Keratinocyte (primary cell): ENCODE measurements at regions not wholly inside any gene's neighbourhood (a gene's known extent, or its start where the extent isn't known, plus 50 kb on each side); places are given as distances from the start of the nearest gene placed in this dataset.
"Not testable (repeated sequence)": the region's sequence is repeated elsewhere in the genome, so short reads cannot be mapped to it uniquely, and the experiment has no call there.

ENCODE experiments used
- DNase-seq: peaks from one replicate; pipeline ENCODE4 v3.0.0-alpha.2; 2011; ENCODE audit warnings: low read depth, missing footprints, low spot score
- FAIRE-seq: peaks from 2 replicates; lab custom pipeline; 2011; peaks lifted over from hg19 to GRCh38; lab: Jason Lieb, UNC
- H2AFZ ChIP-seq: 2 replicates; pipeline ENCODE4 v1.6.0; 2012; ENCODE audit warnings: low read length, control low read depth, inconsistent platforms; ENCODE audit not compliant: control insufficient read depth
- H3K27ac ChIP-seq: 2 replicates; pipeline ENCODE4 v1.5.1; 2011; ENCODE audit warnings: low read length; ENCODE audit not compliant: control insufficient read depth, insufficient read depth
- H3K27me3 ChIP-seq: 3 replicates; pipeline ENCODE4 v1.6.0; 2011; ENCODE audit warnings: low read length; ENCODE audit not compliant: control insufficient read depth, insufficient read depth; ENCODE audit errors: extremely low read depth
- H3K36me3 ChIP-seq, 2 experiments: 2 replicates in 1 of 2; 3 replicates in 1 of 2; pipeline ENCODE4 v1.5.1; 2011; ENCODE audit warnings: low read length in 2 of 2, mild to moderate bottlenecking in 1 of 2; ENCODE audit not compliant: control insufficient read depth in 2 of 2, insufficient read depth in 2 of 2; ENCODE audit errors: extremely low read depth in 1 of 2
- H3K4me1 ChIP-seq: 3 replicates; pipeline ENCODE4 v1.5.1; 2011; ENCODE audit warnings: low read length; ENCODE audit not compliant: control insufficient read depth, insufficient read depth; ENCODE audit errors: extremely low read depth
- H3K4me2 ChIP-seq: 3 replicates; pipeline ENCODE4 v1.6.0; 2011; ENCODE audit warnings: low read depth, low read length; ENCODE audit not compliant: control insufficient read depth, insufficient read depth; ENCODE audit errors: extremely low read depth
- H3K4me3 ChIP-seq, 3 experiments: fragments of 200-600 bp in 1 of 3; sonication (generic) in 1 of 3; 2 replicates in 2 of 3; 3 replicates in 1 of 3; pipeline ENCODE4 v1.5.1; 2011 to 2016; ENCODE audit warnings: low read length in 3 of 3, mild to moderate bottlenecking in 3 of 3, control low read depth in 2 of 3, inconsistent platforms in 1 of 3, low read depth in 1 of 3, mixed read lengths in 1 of 3, mixed run types in 1 of 3, moderate library complexity in 1 of 3; ENCODE audit not compliant: control insufficient read depth in 2 of 3, insufficient read depth in 2 of 3; ENCODE audit errors: extremely low read depth in 1 of 3
- H3K79me2 ChIP-seq: 2 replicates; pipeline ENCODE4 v1.6.0; 2012; ENCODE audit warnings: low read length; ENCODE audit not compliant: control insufficient read depth, insufficient read depth
- H3K9ac ChIP-seq: 3 replicates; pipeline ENCODE4 v1.6.0; 2011; ENCODE audit warnings: low read length; ENCODE audit not compliant: control insufficient read depth, insufficient read depth; ENCODE audit errors: extremely low read depth
- H3K9me1 ChIP-seq: 3 replicates; pipeline ENCODE4 v1.6.0; 2011; ENCODE audit warnings: low read length; ENCODE audit not compliant: control insufficient read depth, insufficient read depth; ENCODE audit errors: extremely low read depth
- H3K9me3 ChIP-seq: 2 replicates; pipeline ENCODE4 v1.5.1; 2012; ENCODE audit warnings: low read depth, low read length; ENCODE audit not compliant: control insufficient read depth
- H4K20me1 ChIP-seq: 3 replicates; pipeline ENCODE4 v1.6.0; 2011; ENCODE audit warnings: low read length; ENCODE audit not compliant: control insufficient read depth, insufficient read depth; ENCODE audit errors: extremely low read depth
- EZH2 ChIP-seq: IDR thresholded peaks from one replicate; pipeline ENCODE4 v1.6.1; 2012; ENCODE audit warnings: inconsistent platforms, mild to moderate bottlenecking, low read length, moderate library complexity
- dilution Hi-C: fragments of 300-500 bp; cut with MboI; formaldehyde crosslinking; loops from one replicate; pipeline ENCODE4 v1.7.0; 2020; ENCODE audit warnings: low sequenced_read_pairs; ENCODE audit not compliant: extremely low pct_ligation_motif_present
- TF ChIP-seq, protein P1 (sequence below), 3 experiments: IDR thresholded peaks in 1 of 3; conservative IDR thresholded peaks in 1 of 3; optimal IDR thresholded peaks in 1 of 3; 2 replicates in 2 of 3; 3 replicates in 1 of 3; pipeline versions ENCODE3 to v1.5.1; 2011; ENCODE audit warnings: low read length in 3 of 3, mild to moderate bottlenecking in 3 of 3, moderate library complexity in 2 of 3, control low read depth in 1 of 3, inconsistent platforms in 1 of 3; ENCODE audit not compliant: insufficient read depth in 2 of 3; ENCODE audit errors: extremely low read depth in 1 of 3

DNA sequence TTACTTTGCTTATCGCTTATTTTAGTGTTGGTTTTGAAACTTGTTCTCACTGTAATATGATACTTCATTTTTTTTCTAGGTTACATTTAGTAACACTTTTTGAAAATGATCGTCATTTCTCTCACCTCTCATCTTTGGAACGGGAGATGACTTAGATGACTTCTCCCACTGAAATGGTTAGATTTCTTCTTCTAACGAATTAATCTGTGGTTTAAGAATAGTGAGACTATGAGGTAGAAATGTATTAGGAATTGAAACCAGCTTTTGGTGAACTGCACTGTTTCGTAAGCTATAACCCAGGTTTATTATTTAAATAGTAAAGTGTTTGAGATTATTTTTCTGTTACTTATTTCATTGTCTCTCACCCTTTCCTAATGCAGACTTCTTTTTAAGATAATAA lies 93.7 kb downstream of the PRR15 start:
- DNase-seq (no peak), FAIRE-seq (no peak)
- Histone ChIP-seq H2AFZ (no peak overlapping the region), H3K4me3 (no peak overlapping the region), H3K27me3 (no peaks in the 10 kb centered on the region), H3K9me3 (no peaks in the 10 kb centered on the region), H4K20me1 (no peaks in the 10 kb centered on the region), H3K9me1 (no peaks in the 10 kb centered on the region), H3K4me1 (no peaks in the 10 kb centered on the region), H3K36me3 (no peaks in the 10 kb centered on the region), H3K9ac (no peak overlapping the region), H3K79me2 (no peaks in the 10 kb centered on the region), H3K27ac (no peak overlapping the region), H3K4me2 (no peak overlapping the region)
- TF ChIP-seq, protein P1, sequence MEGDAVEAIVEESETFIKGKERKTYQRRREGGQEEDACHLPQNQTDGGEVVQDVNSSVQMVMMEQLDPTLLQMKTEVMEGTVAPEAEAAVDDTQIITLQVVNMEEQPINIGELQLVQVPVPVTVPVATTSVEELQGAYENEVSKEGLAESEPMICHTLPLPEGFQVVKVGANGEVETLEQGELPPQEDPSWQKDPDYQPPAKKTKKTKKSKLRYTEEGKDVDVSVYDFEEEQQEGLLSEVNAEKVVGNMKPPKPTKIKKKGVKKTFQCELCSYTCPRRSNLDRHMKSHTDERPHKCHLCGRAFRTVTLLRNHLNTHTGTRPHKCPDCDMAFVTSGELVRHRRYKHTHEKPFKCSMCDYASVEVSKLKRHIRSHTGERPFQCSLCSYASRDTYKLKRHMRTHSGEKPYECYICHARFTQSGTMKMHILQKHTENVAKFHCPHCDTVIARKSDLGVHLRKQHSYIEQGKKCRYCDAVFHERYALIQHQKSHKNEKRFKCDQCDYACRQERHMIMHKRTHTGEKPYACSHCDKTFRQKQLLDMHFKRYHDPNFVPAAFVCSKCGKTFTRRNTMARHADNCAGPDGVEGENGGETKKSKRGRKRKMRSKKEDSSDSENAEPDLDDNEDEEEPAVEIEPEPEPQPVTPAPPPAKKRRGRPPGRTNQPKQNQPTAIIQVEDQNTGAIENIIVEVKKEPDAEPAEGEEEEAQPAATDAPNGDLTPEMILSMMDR (optimal IDR thresholded peaks at IDR 0.05 in 1 of 3, IDR thresholded peaks at IDR 0.05 in 1 of 3, conservative IDR thresholded peaks at IDR 0.05 in 1 of 3; ENCODE audit: extremely low read depth in 1 of 3, insufficient read depth in 2 of 3, low read length in 3 of 3) = no peak
- no peak for TF ChIP-seq EZH2
- dilution Hi-C loops = no loop called here

DNA sequence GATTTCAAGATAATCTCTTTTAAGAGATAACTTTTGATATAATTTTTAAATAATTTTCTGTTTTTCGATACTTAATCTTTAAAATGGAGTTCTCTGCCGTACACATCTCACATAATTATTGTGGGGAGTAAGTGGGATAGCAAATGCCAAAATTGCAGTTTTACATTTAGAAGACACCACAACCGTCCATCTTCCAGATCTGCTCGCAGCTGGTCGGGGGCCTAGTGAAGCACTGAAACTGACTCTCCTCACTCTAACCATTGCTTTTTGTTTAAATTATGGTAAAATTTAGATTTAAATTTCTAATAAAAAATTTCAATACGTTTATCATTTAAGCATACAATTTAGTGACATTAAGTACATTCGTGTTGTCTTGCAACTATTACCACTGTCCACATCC lies 94.2 kb downstream of the PRR15 start:
- Histone ChIP-seq H3K27ac (no peak overlapping the region), H3K79me2 (no peaks in the 10 kb centered on the region), H3K4me3 (no peak overlapping the region), H3K4me1 (no peaks in the 10 kb centered on the region), H3K9me1 (no peaks in the 10 kb centered on the region), H3K27me3 (no peaks in the 10 kb centered on the region), H3K36me3 (no peaks in the 10 kb centered on the region), H3K9ac (no peak overlapping the region), H3K9me3 (no peaks in the 10 kb centered on the region), H3K4me2 (no peak overlapping the region), H2AFZ (no peak overlapping the region), H4K20me1 (no peaks in the 10 kb centered on the region)
- TF ChIP-seq EZH2 = no peak
- TF ChIP-seq, protein P1 (optimal IDR thresholded peaks at IDR 0.05 in 1 of 3, IDR thresholded peaks at IDR 0.05 in 1 of 3, conservative IDR thresholded peaks at IDR 0.05 in 1 of 3; ENCODE audit: extremely low read depth in 1 of 3, insufficient read depth in 2 of 3, low read length in 3 of 3) = no peak
- DNase-seq (no peak), FAIRE-seq (no peak)
- dilution Hi-C loops = no loop called here

DNA sequence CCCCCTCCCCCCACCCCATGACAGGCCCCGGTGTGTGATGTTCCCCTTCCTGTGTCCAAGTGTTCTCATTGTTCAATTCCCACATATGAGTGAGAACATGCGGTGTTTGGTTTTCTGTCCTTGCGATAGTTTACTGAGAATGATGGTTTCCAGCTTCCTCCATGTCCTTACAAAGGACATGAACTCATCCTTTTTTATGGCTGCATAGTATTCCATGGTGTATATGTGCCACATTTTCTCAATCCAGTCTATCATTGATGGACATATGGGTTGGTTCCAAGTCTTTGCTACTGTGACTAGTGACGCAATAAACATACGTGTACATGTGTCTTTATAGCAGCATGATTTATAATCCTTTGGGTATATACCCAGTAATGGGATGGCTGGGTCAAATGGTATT lies 95.6 kb downstream of the PRR15 start:
- H3K27me3 ChIP-seq, H2AFZ ChIP-seq, H4K20me1 ChIP-seq, H3K79me2 ChIP-seq, H3K4me2 ChIP-seq, H3K4me3 ChIP-seq, H3K4me1 ChIP-seq, FAIRE-seq, dilution Hi-C loops, H3K27ac ChIP-seq, H3K36me3 ChIP-seq, H3K9me3 ChIP-seq, H3K9me1 ChIP-seq, DNase-seq, H3K9ac ChIP-seq: not testable (repeated sequence)

DNA sequence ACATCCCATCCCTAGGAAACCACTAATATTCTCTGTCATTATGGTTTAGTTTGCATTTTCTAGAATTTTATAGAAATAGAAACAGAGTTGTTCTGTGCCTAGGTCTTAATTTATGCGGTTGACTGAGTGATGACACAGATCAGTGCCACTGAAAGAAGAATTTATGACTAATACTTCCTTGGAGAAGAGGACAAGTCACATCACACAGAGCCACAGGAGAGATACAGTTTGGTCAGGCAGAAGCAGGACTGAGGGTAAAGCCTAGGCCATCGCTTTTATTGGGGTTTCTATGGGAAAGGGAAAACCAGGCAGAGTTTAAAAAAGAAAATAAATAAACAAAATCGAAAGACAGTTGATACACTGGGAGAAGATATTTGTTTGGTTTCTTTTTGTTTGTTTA lies 99.3 kb downstream of the PRR15 start:
- H3K27me3 ChIP-seq, dilution Hi-C loops, H3K4me2 ChIP-seq, H3K9me3 ChIP-seq, H3K9me1 ChIP-seq, H3K4me1 ChIP-seq, H3K36me3 ChIP-seq, H3K79me2 ChIP-seq, H3K4me3 ChIP-seq, H3K9ac ChIP-seq, DNase-seq, H2AFZ ChIP-seq, FAIRE-seq, H4K20me1 ChIP-seq, H3K27ac ChIP-seq: not testable (repeated sequence)
